ENCODE measurements at regions not wholly inside any gene's neighbourhood (a gene's known extent, or its start where the extent isn't known, plus 50 kb on each side); places are given as distances from the start of the nearest gene placed in this dataset.

GRCh38 chr6:139710556-139710955, 336.1 kb upstream of the CITED2 start:
- Histone ChIP-seq H3K4me3 (ENCODE audit: low read depth, low read length) (no peak overlapping the region), H3K27me3 (ENCODE audit: control insufficient read depth, insufficient read depth, low read length) (no peaks in the 10 kb centered on the region), H3K9me3 (ENCODE audit: control insufficient read depth in 2 of 2, low read length in 2 of 2) (no peaks in the 10 kb centered on the region), H3K36me3 (ENCODE audit: control insufficient read depth, insufficient read depth, low read length) (no peaks in the 10 kb centered on the region), H3K27ac (ENCODE audit: insufficient read depth, low read length, poor library complexity, severe bottlenecking) (no peak overlapping the region), H3K4me1 (ENCODE audit: control insufficient read depth, insufficient read depth, low read length, poor library complexity, severe bottlenecking) (no peaks in the 10 kb centered on the region)
- ATAC-seq (ENCODE audit: low read depth in 2 of 2), result no peak
- H3K36me3 Mint-ChIP-seq, result no peaks in the 10 kb centered on the region
- no peaks in the 10 kb centered on the region for H3K4me1 Mint-ChIP-seq
- no peak for DNase-seq
- H3K9me3 Mint-ChIP-seq, result no peaks in the 10 kb centered on the region
- H3K27ac Mint-ChIP-seq, result no peak overlapping the region
- H3K4me3 Mint-ChIP-seq, result no peak overlapping the region
- H3K27me3 Mint-ChIP-seq, result peaks cover under 1% of the 10 kb centered on the region

GRCh38 chr6:139708337-139709199, 334.1 kb upstream of the CITED2 start:
- no peak for DNase-seq
- H3K36me3 ChIP-seq (ENCODE audit: control insufficient read depth, insufficient read depth, low read length), result no peaks in the 10 kb centered on the region
- no peak overlapping the region for H3K4me3 ChIP-seq (ENCODE audit: low read depth, low read length)
- Mint-ChIP-seq H3K27ac (no peak overlapping the region), H3K4me1 (no peaks in the 10 kb centered on the region), H3K27me3 (no peaks in the 10 kb centered on the region), H3K9me3 (peaks cover 0 to 2% (median 0%) of the 10 kb centered on the region in 7 donors), H3K36me3 (no peaks in the 10 kb centered on the region), H3K4me3 (no peak overlapping the region)
- no peaks in the 10 kb centered on the region for H3K4me1 ChIP-seq (ENCODE audit: control insufficient read depth, insufficient read depth, low read length, poor library complexity, severe bottlenecking)
- no peak for ATAC-seq (ENCODE audit: low read depth in 2 of 2)
- no peaks in the 10 kb centered on the region for H3K9me3 ChIP-seq (ENCODE audit: control insufficient read depth in 2 of 2, low read length in 2 of 2)
- H3K27me3 ChIP-seq (ENCODE audit: control insufficient read depth, insufficient read depth, low read length), result no peaks in the 10 kb centered on the region
- H3K27ac ChIP-seq (ENCODE audit: insufficient read depth, low read length, poor library complexity, severe bottlenecking), result no peak overlapping the region

- Mint-ChIP-seq H3K4me3 (no peak overlapping the region), H3K27ac (no peak overlapping the region), H3K9me3 (peaks cover 0 to 2% (median 0%) of the 10 kb centered on the region in 7 donors), H3K27me3 (no peaks in the 10 kb centered on the region), H3K36me3 (no peaks in the 10 kb centered on the region), H3K4me1 (no peaks in the 10 kb centered on the region)
- no peaks in the 10 kb centered on the region for H3K9me3 ChIP-seq (ENCODE audit: control insufficient read depth in 2 of 2, low read length in 2 of 2)
- ATAC-seq (ENCODE audit: low read depth in 2 of 2) (no peak), DNase-seq (no peak)
- no peaks in the 10 kb centered on the region for H3K27me3 ChIP-seq (ENCODE audit: control insufficient read depth, insufficient read depth, low read length)
- no peak overlapping the region for H3K27ac ChIP-seq (ENCODE audit: insufficient read depth, low read length, poor library complexity, severe bottlenecking)
- H3K4me1 ChIP-seq (ENCODE audit: control insufficient read depth, insufficient read depth, low read length, poor library complexity, severe bottlenecking), result no peaks in the 10 kb centered on the region
- no peak overlapping the region for H3K4me3 ChIP-seq (ENCODE audit: low read depth, low read length)
- H3K36me3 ChIP-seq (ENCODE audit: control insufficient read depth, insufficient read depth, low read length), result no peaks in the 10 kb centered on the region
Observed at GRCh38 chr6:139706912-139707311, 332.5 kb upstream of the CITED2 start.

- H3K27ac Mint-ChIP-seq, result no peak overlapping the region
- ATAC-seq (ENCODE audit: low read depth in 2 of 2) (no peak), DNase-seq (no peak)
- no peaks in the 10 kb centered on the region for H3K27me3 Mint-ChIP-seq
- H3K27me3 ChIP-seq (ENCODE audit: control insufficient read depth, insufficient read depth, low read length), result no peaks in the 10 kb centered on the region
- H3K9me3 ChIP-seq (ENCODE audit: control insufficient read depth in 2 of 2, low read length in 2 of 2), result no peaks in the 10 kb centered on the region
- H3K4me1 Mint-ChIP-seq, result no peaks in the 10 kb centered on the region
- no peaks in the 10 kb centered on the region for H3K36me3 ChIP-seq (ENCODE audit: control insufficient read depth, insufficient read depth, low read length)
- no peaks in the 10 kb centered on the region for H3K36me3 Mint-ChIP-seq
- peaks cover 0 to 2% (median 0%) of the 10 kb centered on the region in 7 donors for H3K9me3 Mint-ChIP-seq
- H3K4me1 ChIP-seq (ENCODE audit: control insufficient read depth, insufficient read depth, low read length, poor library complexity, severe bottlenecking), result no peaks in the 10 kb centered on the region
- no peak overlapping the region for H3K4me3 Mint-ChIP-seq
- H3K27ac ChIP-seq (ENCODE audit: insufficient read depth, low read length, poor library complexity, severe bottlenecking), result no peak overlapping the region
- H3K4me3 ChIP-seq (ENCODE audit: low read depth, low read length), result no peak overlapping the region
Observed at GRCh38 chr6:139705284-139705683, 330.8 kb upstream of the CITED2 start.

GRCh38 chr6:139703780-139704179, 329.3 kb upstream of the CITED2 start:
- Histone ChIP-seq H3K4me3 (ENCODE audit: low read depth, low read length) (no peak overlapping the region), H3K27me3 (ENCODE audit: control insufficient read depth, insufficient read depth, low read length) (no peaks in the 10 kb centered on the region), H3K27ac (ENCODE audit: insufficient read depth, low read length, poor library complexity, severe bottlenecking) (no peak overlapping the region), H3K9me3 (ENCODE audit: control insufficient read depth in 2 of 2, low read length in 2 of 2) (no peaks in the 10 kb centered on the region), H3K36me3 (ENCODE audit: control insufficient read depth, insufficient read depth, low read length) (no peaks in the 10 kb centered on the region), H3K4me1 (ENCODE audit: control insufficient read depth, insufficient read depth, low read length, poor library complexity, severe bottlenecking) (no peaks in the 10 kb centered on the region)
- H3K4me3 Mint-ChIP-seq, result no peak overlapping the region
- H3K9me3 Mint-ChIP-seq, result peaks cover 0 to 3% (median 0%) of the 10 kb centered on the region in 7 donors
- H3K27me3 Mint-ChIP-seq, result no peaks in the 10 kb centered on the region
- no peaks in the 10 kb centered on the region for H3K36me3 Mint-ChIP-seq
- DNase-seq (no peak), ATAC-seq (ENCODE audit: low read depth in 2 of 2) (no peak)
- no peak overlapping the region for H3K27ac Mint-ChIP-seq
- H3K4me1 Mint-ChIP-seq, result no peaks in the 10 kb centered on the region

- Mint-ChIP-seq H3K4me3 (no peak overlapping the region), H3K27me3 (no peaks in the 10 kb centered on the region), H3K27ac (no peak overlapping the region), H3K9me3 (peaks cover 0 to 3% (median 0%) of the 10 kb centered on the region in 7 donors), H3K4me1 (no peaks in the 10 kb centered on the region), H3K36me3 (no peaks in the 10 kb centered on the region)
- no peaks in the 10 kb centered on the region for H3K4me1 ChIP-seq (ENCODE audit: control insufficient read depth, insufficient read depth, low read length, poor library complexity, severe bottlenecking)
- H3K27ac ChIP-seq (ENCODE audit: insufficient read depth, low read length, poor library complexity, severe bottlenecking), result no peak overlapping the region
- no peaks in the 10 kb centered on the region for H3K27me3 ChIP-seq (ENCODE audit: control insufficient read depth, insufficient read depth, low read length)
- DNase-seq (no peak), ATAC-seq (ENCODE audit: low read depth in 2 of 2) (no peak)
- no peak overlapping the region for H3K4me3 ChIP-seq (ENCODE audit: low read depth, low read length)
- no peaks in the 10 kb centered on the region for H3K9me3 ChIP-seq (ENCODE audit: control insufficient read depth in 2 of 2, low read length in 2 of 2)
- H3K36me3 ChIP-seq (ENCODE audit: control insufficient read depth, insufficient read depth, low read length), result no peaks in the 10 kb centered on the region
Observed at GRCh38 chr6:139702706-139703105, 328.3 kb upstream of the CITED2 start.

GRCh38 chr6:139701695-139702094, 327.2 kb upstream of the CITED2 start:
- H3K36me3 Mint-ChIP-seq, result no peaks in the 10 kb centered on the region
- H3K4me3 ChIP-seq (ENCODE audit: low read depth, low read length), result no peak overlapping the region
- H3K4me1 ChIP-seq (ENCODE audit: control insufficient read depth, insufficient read depth, low read length, poor library complexity, severe bottlenecking), result no peaks in the 10 kb centered on the region
- H3K27me3 ChIP-seq (ENCODE audit: control insufficient read depth, insufficient read depth, low read length), result no peaks in the 10 kb centered on the region
- H3K4me3 Mint-ChIP-seq, result no peak overlapping the region
- peaks cover 0 to 3% (median 0%) of the 10 kb centered on the region in 7 donors for H3K9me3 Mint-ChIP-seq
- H3K27me3 Mint-ChIP-seq, result no peaks in the 10 kb centered on the region
- H3K4me1 Mint-ChIP-seq, result peaks cover 0 to 2% (median 0%) of the 10 kb centered on the region in 4 donors
- no peak for DNase-seq
- no peak for ATAC-seq (ENCODE audit: low read depth in 2 of 2)
- no peak overlapping the region for H3K27ac Mint-ChIP-seq
- no peaks in the 10 kb centered on the region for H3K36me3 ChIP-seq (ENCODE audit: control insufficient read depth, insufficient read depth, low read length)
- no peak overlapping the region for H3K27ac ChIP-seq (ENCODE audit: insufficient read depth, low read length, poor library complexity, severe bottlenecking)
- no peaks in the 10 kb centered on the region for H3K9me3 ChIP-seq (ENCODE audit: control insufficient read depth in 2 of 2, low read length in 2 of 2)

- no peak for DNase-seq
- H3K9me3 ChIP-seq (ENCODE audit: control insufficient read depth in 2 of 2, low read length in 2 of 2), result no peaks in the 10 kb centered on the region
- H3K9me3 Mint-ChIP-seq, result peaks cover 0 to 3% (median 0%) of the 10 kb centered on the region in 7 donors
- no peaks in the 10 kb centered on the region for H3K36me3 ChIP-seq (ENCODE audit: control insufficient read depth, insufficient read depth, low read length)
- no peaks in the 10 kb centered on the region for H3K27me3 Mint-ChIP-seq
- no peak overlapping the region for H3K4me3 ChIP-seq (ENCODE audit: low read depth, low read length)
- no peak overlapping the region for H3K27ac ChIP-seq (ENCODE audit: insufficient read depth, low read length, poor library complexity, severe bottlenecking)
- no peaks in the 10 kb centered on the region for H3K4me1 ChIP-seq (ENCODE audit: control insufficient read depth, insufficient read depth, low read length, poor library complexity, severe bottlenecking)
- H3K36me3 Mint-ChIP-seq, result no peaks in the 10 kb centered on the region
- H3K4me1 Mint-ChIP-seq, result peaks cover 0 to 2% (median 0%) of the 10 kb centered on the region in 4 donors
- no peaks in the 10 kb centered on the region for H3K27me3 ChIP-seq (ENCODE audit: control insufficient read depth, insufficient read depth, low read length)
- ATAC-seq (ENCODE audit: low read depth in 2 of 2), result no peak
- H3K27ac Mint-ChIP-seq, result no peak overlapping the region
- no peak overlapping the region for H3K4me3 Mint-ChIP-seq
Observed at GRCh38 chr6:139701003-139701402, 326.6 kb upstream of the CITED2 start.

Data from CD4-positive, CD25-positive, alpha-beta regulatory T cell (primary cell).